ENCODE measurements at regions not wholly inside any gene's neighbourhood (a gene's known extent, or its start where the extent isn't known, plus 50 kb on each side); places are given as distances from the start of the nearest gene placed in this dataset.

DNA sequence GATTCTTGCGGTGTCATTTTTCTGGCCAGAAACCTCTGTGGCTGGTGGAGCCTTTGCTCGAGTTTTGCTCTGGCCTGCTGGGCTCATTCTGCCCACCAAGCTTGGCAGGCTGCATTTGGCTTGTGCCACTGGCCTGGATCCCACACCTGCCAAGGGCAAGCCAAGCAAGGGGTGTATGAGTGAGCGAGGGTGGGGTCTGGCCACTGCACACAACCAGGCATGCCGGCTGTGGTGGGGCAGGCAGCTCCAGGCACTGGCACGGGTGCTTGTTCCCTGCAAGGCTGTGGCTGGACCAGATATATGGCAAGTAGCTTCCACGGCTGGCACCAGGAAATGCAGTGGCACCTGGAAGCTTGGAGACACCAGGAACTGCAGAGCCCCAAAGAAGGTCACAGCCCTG lies 68.6 kb upstream of the PPP3CA start:
- no peak overlapping the region for H3K4me2 ChIP-seq (ENCODE audit: control insufficient read depth, insufficient read depth)
- no peak overlapping the region for H2AFZ ChIP-seq (ENCODE audit: control insufficient read depth, low read depth, low read length)
- TF ChIP-seq NFIC (IDR thresholded peaks at IDR 0.05; ENCODE audit: low read depth, low read length) (no peak), FOXM1 (IDR thresholded peaks at IDR 0.05; ENCODE audit: low read depth, low read length) (no peak), ATF7 (IDR thresholded peaks at IDR 0.05; ENCODE audit: low read depth) (no peak), POLR2AphosphoS2 (IDR thresholded peaks at IDR 0.05; ENCODE audit: low read depth, low read length) (no peak), DPF2 (IDR thresholded peaks at IDR 0.05) (no peak)
- in situ Hi-C loops (cut with MboI) (no loop called here), intact Hi-C loops (cut with micrococcal nuclease; ENCODE audit: unreplicated experiment) (loop anchor here (5.0 to 10.0 kb wide), 2 partner anchors 69 to 389 kb away; partner anchors contain the start of gene PPP3CA)
- no peak overlapping the region for H3K4me3 ChIP-seq
- FAIRE-seq (no peak), DNase-seq (ENCODE audit: low read depth, low spot score) (no peak), ATAC-seq (no peak)
- CTCF ChIA-PET, result no interaction called here
- over 99% methylated on average over 6 of the region's 6 CpGs for WGBS (ENCODE audit: insufficient coverage, insufficient replicate concordance, low lambda C conversion rate, missing lambda C conversion rate)
- peaks cover 21% of the 10 kb centered on the region for H3K4me1 ChIP-seq (ENCODE audit: control insufficient read depth, insufficient read depth, low read length)
- POLR2A ChIA-PET, result no interaction called here
- BruUV-seq (replicated peaks), result no TSS peak
- SMC1A ChIA-PET (ENCODE audit: uncharacterized antibody, unreplicated experiment), result no interaction called here
- peaks cover 9% of the 10 kb centered on the region; the same call in 1 of the 3 replicates for H3K9me3 ChIP-seq (replicated peaks; ENCODE audit: control insufficient read depth, insufficient read depth, low read length)
- H3K9ac ChIP-seq (ENCODE audit: control insufficient read depth, insufficient read depth, low read length), result no peak overlapping the region
- RAD21 ChIA-PET (ENCODE audit: unreplicated experiment), result no interaction called here
- H3K79me2 ChIP-seq (ENCODE audit: control insufficient read depth, insufficient read depth, low read length), result no peaks in the 10 kb centered on the region
- H3K27me3 ChIP-seq (replicated peaks in 1 of 2; ENCODE audit: control insufficient read depth in 2 of 2, insufficient read depth in 2 of 2, low read length in 1 of 2), result no peaks in the 10 kb centered on the region
- H3K27ac ChIP-seq (ENCODE audit: control insufficient read depth, insufficient read depth), result no peak overlapping the region
- H4K20me1 ChIP-seq (ENCODE audit: control insufficient read depth, insufficient read depth), result no peaks in the 10 kb centered on the region
- H3K36me3 ChIP-seq (ENCODE audit: control insufficient read depth in 2 of 2, insufficient read depth in 2 of 2, low read length in 1 of 2), result no peaks in the 10 kb centered on the region

DNA sequence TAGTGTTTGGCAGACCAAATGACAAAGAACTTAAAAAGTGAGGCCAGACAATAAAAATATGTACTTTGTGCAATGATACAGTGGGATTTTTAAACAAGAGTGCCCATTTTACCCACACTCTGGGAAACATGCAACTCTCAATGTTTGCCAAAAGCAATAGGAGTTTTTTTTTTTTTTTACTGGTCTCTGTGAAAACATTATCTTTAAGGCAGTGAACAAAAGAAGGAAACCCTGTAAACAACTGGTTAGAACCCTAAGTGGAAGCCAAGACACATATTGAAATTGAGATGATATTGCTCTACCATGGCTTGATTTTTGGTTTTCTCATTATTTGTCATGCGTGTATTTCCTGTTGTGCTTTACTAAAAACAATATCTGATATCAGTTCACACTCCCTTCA lies 67.2 kb upstream of the PPP3CA start:
- Histone ChIP-seq H2AFZ (ENCODE audit: control insufficient read depth, low read depth, low read length) (no peak overlapping the region), H4K20me1 (ENCODE audit: control insufficient read depth, insufficient read depth) (no peaks in the 10 kb centered on the region), H3K9ac (ENCODE audit: control insufficient read depth, insufficient read depth, low read length) (no peak overlapping the region), H3K4me3 (no peak overlapping the region), H3K79me2 (ENCODE audit: control insufficient read depth, insufficient read depth, low read length) (no peaks in the 10 kb centered on the region), H3K27me3 (replicated peaks in 1 of 2; ENCODE audit: control insufficient read depth in 2 of 2, insufficient read depth in 2 of 2, low read length in 1 of 2) (no peaks in the 10 kb centered on the region), H3K36me3 (ENCODE audit: control insufficient read depth in 2 of 2, insufficient read depth in 2 of 2, low read length in 1 of 2) (no peaks in the 10 kb centered on the region), H3K4me1 (ENCODE audit: control insufficient read depth, insufficient read depth, low read length) (peaks cover 20% of the 10 kb centered on the region), H3K4me2 (ENCODE audit: control insufficient read depth, insufficient read depth) (no peak overlapping the region), H3K27ac (ENCODE audit: control insufficient read depth, insufficient read depth) (no peak overlapping the region), H3K9me3 (replicated peaks; ENCODE audit: control insufficient read depth, insufficient read depth, low read length) (peaks cover 9% of the 10 kb centered on the region; the same call in 1 of the 3 replicates)
- in situ Hi-C loops (cut with MboI), result no loop called here
- FAIRE-seq (no peak), DNase-seq (ENCODE audit: low read depth, low spot score) (no peak), ATAC-seq (no peak)
- CTCF ChIA-PET, result no interaction called here
- POLR2A ChIA-PET, result no interaction called here
- WGBS (ENCODE audit: insufficient coverage, insufficient replicate concordance, low lambda C conversion rate, missing lambda C conversion rate), result 63% methylated on average over 1 of the region's 1 CpG
- intact Hi-C loops (cut with micrococcal nuclease; ENCODE audit: unreplicated experiment), result loop anchor here (10.0 kb wide), 1 partner anchor 390 kb away; no protein-coding TSS in a partner anchor
- RAD21 ChIA-PET (ENCODE audit: unreplicated experiment), result no interaction called here
- SMC1A ChIA-PET (ENCODE audit: uncharacterized antibody, unreplicated experiment), result no interaction called here
- TF ChIP-seq HDAC2 (IDR thresholded peaks at IDR 0.05), result no peak
- no peak for TF ChIP-seq TAF1 (IDR thresholded peaks at IDR 0.05; ENCODE audit: borderline replicate concordance, low read depth, low read length)
- no peak for TF ChIP-seq TCF7 (IDR thresholded peaks at IDR 0.05; ENCODE audit: borderline replicate concordance)
- no TSS peak for BruUV-seq (replicated peaks)
